Spleen (tissue), 11 donors: ENCODE measurements at regions not wholly inside any gene's neighbourhood (a gene's known extent, or its start where the extent isn't known, plus 50 kb on each side); places are given as distances from the start of the nearest gene placed in this dataset.

Experiments used
- DNase-seq: peaks from one replicate; pipeline ENCODE4 v3.0.0-alpha.2; 2020
- H3K27ac ChIP-seq, 8 donors: fragments of 200-600 bp; sonication (generic) in 7 of 8; 1 replicate in 4 of 8; 2 replicates in 4 of 8; pipeline versions ENCODE4 v1.5.0 to v1.8.0; 2016 to 2021; ENCODE audit warnings: inconsistent platforms in 4 of 8, mild to moderate bottlenecking in 4 of 8, moderate library complexity in 1 of 8
- H3K27me3 ChIP-seq, 7 donors: fragments of 200-600 bp; sonication (generic) in 6 of 7; replicated peaks in 1 of 7; 1 replicate in 4 of 7; 2 replicates in 3 of 7; pipeline versions ENCODE4 v1.5.0 to v1.8.0; 2016 to 2021; ENCODE audit warnings: inconsistent platforms in 3 of 7, mild to moderate bottlenecking in 1 of 7
- H3K36me3 ChIP-seq, 6 donors: fragments of 200-600 bp; sonication (generic) in 5 of 6; 1 replicate in 4 of 6; 2 replicates in 2 of 6; pipeline versions ENCODE4 v1.5.0 to v1.8.0; 2016 to 2021; ENCODE audit warnings: inconsistent platforms in 2 of 6
- H3K4me1 ChIP-seq, 6 donors: fragments of 200-600 bp; sonication (generic) in 5 of 6; 1 replicate in 3 of 6; 2 replicates in 3 of 6; pipeline versions ENCODE4 v1.5.0 to v1.8.0; 2016 to 2021; ENCODE audit warnings: inconsistent platforms in 3 of 6
- H3K4me3 ChIP-seq, 8 donors: fragments of 200-600 bp; sonication (generic) in 7 of 8; 1 replicate in 4 of 8; 2 replicates in 4 of 8; pipeline versions ENCODE4 v1.5.0 to v1.8.0; 2016 to 2021; ENCODE audit warnings: inconsistent platforms in 4 of 8, mild to moderate bottlenecking in 4 of 8, moderate library complexity in 2 of 8
- H3K9me3 ChIP-seq, 8 donors: fragments of 200-600 bp; sonication (generic) in 7 of 8; 1 replicate in 4 of 8; 2 replicates in 4 of 8; pipeline versions ENCODE4 v1.5.0 to v1.8.0; 2016 to 2021; ENCODE audit warnings: inconsistent platforms in 4 of 8
- POLR2A ChIP-seq, 3 donors: fragments of 450-650 bp; IDR thresholded peaks; one replicate each; pipeline ENCODE4 v1.5.1; 2017; ENCODE audit warnings: antibody characterized with exemption in 3 of 3, mild to moderate bottlenecking in 1 of 3
- POLR2AphosphoS5 ChIP-seq, 3 donors: sonication (generic); formaldehyde crosslinking; IDR thresholded peaks; one replicate each; pipeline ENCODE4 v1.5.1; 2017; ENCODE audit warnings: antibody characterized with exemption in 3 of 3
- WGBS, 5 donors: extraction: QIAGEN DNeasy Blood & Tissue Kit in 3 of 5; methylation state at CpG; one replicate each; pipeline versions ENCODE4 v1.1.5 to v1.1.7; 2013 to 2018; 5-methylcytosine and 5-hydroxymethylcytosine counted together
- intact Hi-C: fragments of 100-400 bp; cut with DNase I; formaldehyde crosslinking; loops from one replicate; pipeline ENCODE4 v1.15.0; 2023; ENCODE audit warnings: low total_unique reads
- TF ChIP-seq, protein P1 (sequence below), 11 experiments: fragments of 200-600 bp in 7 of 11; fragments of 450-650 bp in 4 of 11; sonication (generic) in 4 of 11; IDR thresholded peaks in 8 of 11; conservative IDR thresholded peaks in 3 of 11; 1 replicate in 7 of 11; 2 replicates in 4 of 11; pipeline versions ENCODE4 v1.4.0 to v1.8.0; 2016 to 2021; ENCODE audit warnings: antibody characterized with exemption in 11 of 11, inconsistent platforms in 4 of 11, mild to moderate bottlenecking in 1 of 11
- donor health status: healthy with polysubstance abuse.
- donor health status: DM: no; HTN: no; CAD: no; lungs with moderate emphysema.
- donor health status: DM: no; HTN: no; CAD: no.
- donor health status: Bipolar disorder and iron deficiency.
- donor health status: healthy.
- donor health status: DM: no; HTN: no; CAD: no.
- donor health status: DM: yes; HTN: yes; CAD: no.

DNA sequence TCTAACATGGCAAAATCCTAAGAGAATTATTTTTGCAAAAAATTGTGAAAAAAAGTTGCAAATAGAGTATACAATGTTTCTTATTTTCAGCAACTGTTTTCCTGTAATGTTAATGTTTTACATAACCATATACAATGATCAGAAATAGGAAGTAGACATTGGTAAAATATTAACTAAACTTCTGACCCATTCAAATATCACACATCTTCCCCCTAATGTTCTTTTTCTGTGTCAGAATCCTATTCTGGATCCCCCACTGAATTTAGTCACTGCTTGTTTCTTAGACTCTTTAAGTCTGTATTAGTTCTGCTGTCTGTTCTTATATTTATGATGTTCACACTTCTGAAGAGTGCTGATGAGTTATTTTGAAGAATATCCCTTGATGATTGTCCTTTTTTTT lies 62.0 kb downstream of the HFE start:
- H3K36me3 ChIP-seq: no peaks in the 10 kb centered on the region
- no peak overlapping the region for H3K27ac ChIP-seq
- H3K9me3 ChIP-seq: no peaks in the 10 kb centered on the region
- no peak overlapping the region for H3K4me3 ChIP-seq
- intact Hi-C loops: no loop called here
- DNase-seq: no peak
- TF ChIP-seq, protein P1, sequence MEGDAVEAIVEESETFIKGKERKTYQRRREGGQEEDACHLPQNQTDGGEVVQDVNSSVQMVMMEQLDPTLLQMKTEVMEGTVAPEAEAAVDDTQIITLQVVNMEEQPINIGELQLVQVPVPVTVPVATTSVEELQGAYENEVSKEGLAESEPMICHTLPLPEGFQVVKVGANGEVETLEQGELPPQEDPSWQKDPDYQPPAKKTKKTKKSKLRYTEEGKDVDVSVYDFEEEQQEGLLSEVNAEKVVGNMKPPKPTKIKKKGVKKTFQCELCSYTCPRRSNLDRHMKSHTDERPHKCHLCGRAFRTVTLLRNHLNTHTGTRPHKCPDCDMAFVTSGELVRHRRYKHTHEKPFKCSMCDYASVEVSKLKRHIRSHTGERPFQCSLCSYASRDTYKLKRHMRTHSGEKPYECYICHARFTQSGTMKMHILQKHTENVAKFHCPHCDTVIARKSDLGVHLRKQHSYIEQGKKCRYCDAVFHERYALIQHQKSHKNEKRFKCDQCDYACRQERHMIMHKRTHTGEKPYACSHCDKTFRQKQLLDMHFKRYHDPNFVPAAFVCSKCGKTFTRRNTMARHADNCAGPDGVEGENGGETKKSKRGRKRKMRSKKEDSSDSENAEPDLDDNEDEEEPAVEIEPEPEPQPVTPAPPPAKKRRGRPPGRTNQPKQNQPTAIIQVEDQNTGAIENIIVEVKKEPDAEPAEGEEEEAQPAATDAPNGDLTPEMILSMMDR (IDR thresholded peaks at IDR 0.05 in 8 of 11, conservative IDR thresholded peaks at IDR 0.05 in 3 of 11): no peak
- TF ChIP-seq POLR2A (IDR thresholded peaks at IDR 0.05): no peak
- no peak for TF ChIP-seq POLR2AphosphoS5 (IDR thresholded peaks at IDR 0.05)
- H3K27me3 ChIP-seq: no peaks in the 10 kb centered on the region
- H3K4me1 ChIP-seq: no peaks in the 10 kb centered on the region

DNA sequence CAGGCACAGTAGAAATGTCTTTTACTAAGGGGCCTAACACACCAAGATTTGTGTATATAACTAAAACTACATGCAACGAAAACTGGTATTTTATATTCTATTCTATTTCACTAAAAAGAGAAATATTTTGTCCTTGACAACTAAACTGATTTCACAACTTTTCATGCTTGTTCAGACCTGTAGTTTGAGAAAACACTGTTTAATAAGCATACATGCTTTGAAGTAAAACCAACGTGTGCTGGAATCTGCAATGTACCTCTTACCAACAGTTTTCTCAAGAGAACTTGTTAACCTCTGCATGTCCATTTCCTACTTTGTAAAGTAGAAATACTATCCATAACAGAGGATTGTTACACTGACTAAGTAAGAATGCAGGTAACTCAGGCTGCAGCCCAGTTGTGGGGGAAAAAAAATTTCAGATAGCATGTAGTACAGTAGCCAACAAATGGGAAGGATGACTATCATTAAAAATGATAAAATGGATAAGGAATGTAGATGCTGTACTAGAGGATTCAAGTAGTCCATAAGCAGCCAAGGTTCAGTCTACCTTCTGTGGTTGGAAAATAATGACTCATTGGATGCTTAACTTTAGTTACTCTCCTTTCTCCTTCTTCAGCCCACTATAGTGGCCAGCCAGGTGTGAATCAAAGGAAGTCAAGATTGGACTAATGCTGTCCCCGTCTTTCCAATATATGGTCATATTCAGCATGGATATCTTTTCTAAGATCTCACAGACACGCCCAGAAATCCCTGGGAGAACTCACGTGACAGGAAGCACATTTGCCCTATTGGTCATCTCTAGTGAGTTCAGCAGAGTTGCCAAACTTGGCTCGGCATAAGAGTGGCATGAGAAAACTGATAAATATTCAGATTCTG lies 65.2 kb downstream of the HFE start:
- Histone ChIP-seq H3K27ac (no peak overlapping the region), H3K9me3 (no peaks in the 10 kb centered on the region), H3K4me3 (no peak overlapping the region), H3K36me3 (no peaks in the 10 kb centered on the region), H3K27me3 (no peaks in the 10 kb centered on the region), H3K4me1 (peaks cover 0 to 17% (median 9%) of the 10 kb centered on the region in 6 donors)
- no peak for DNase-seq
- intact Hi-C loops: no loop called here
- WGBS, 5 donors: 73 to 87% (median 82%) methylated on average over 6 of the region's 6 CpGs
- no peak for TF ChIP-seq POLR2AphosphoS5 (IDR thresholded peaks at IDR 0.05)
- no peak for TF ChIP-seq POLR2A (IDR thresholded peaks at IDR 0.05)
- TF ChIP-seq, protein P1 (IDR thresholded peaks at IDR 0.05 in 8 of 11, conservative IDR thresholded peaks at IDR 0.05 in 3 of 11): no peak

DNA sequence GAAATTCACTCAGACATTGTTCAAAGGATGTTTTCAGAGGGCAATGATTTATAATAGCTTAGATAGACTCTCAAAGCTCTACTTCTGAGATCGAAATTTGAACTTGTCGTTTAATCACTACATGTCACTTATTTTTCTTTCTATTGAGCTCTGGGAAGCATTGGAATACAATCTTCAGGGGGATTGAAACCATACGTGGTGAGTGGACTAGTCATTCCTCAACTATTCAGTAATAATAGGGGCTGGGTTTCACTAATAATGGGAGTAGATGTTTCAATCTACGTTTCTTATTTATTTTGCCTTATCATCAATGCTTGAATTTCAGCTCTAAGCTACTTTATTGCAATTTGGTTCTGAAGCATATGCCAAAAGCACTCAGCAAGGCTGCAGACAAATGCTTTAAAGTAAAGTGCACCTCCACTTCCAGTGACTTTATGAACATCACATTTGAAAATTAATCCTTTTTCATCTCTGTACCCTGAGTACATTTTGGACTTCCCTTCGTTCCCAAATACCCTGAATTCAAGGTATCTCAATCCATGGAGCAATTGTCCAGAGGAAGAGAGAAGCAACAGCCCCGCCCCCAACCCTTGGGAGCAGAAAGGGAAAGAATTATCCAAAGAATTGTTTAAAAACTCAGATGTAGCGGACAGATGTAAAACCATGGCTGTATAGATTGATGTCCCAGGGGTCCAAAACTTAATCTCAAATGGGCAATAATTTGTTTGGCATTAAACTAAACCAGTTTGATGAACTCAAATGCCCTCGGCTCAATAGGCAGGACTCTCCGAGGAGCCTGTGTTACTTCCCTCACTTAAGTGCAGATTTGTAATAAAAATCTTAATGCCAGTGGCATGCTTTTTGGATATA lies 68.1 kb downstream of the HFE start:
- no peak for DNase-seq
- Histone ChIP-seq H3K27me3 (no peaks in the 10 kb centered on the region), H3K9me3 (no peaks in the 10 kb centered on the region), H3K4me1 (peaks cover 4 to 36% (median 21%) of the 10 kb centered on the region in 6 donors), H3K4me3 (peak overlapping the region; percentile 14 to 83 (median 56)), H3K36me3 (no peaks in the 10 kb centered on the region), H3K27ac (peak overlapping the region; percentile 97 to 99 (median 98))
- intact Hi-C loops: loop anchor here (5.0 kb wide), 1 partner anchor 42 kb away; a partner anchor contains a TSS
- TF ChIP-seq POLR2AphosphoS5 (IDR thresholded peaks at IDR 0.05) (no peak), POLR2A (IDR thresholded peaks at IDR 0.05) (no peak)
- TF ChIP-seq, protein P1 (IDR thresholded peaks at IDR 0.05 in 8 of 11, conservative IDR thresholded peaks at IDR 0.05 in 3 of 11): no peak
- WGBS, 5 donors: 27 to 31% (median 29%) methylated on average over 9 of the region's 9 CpGs
